ENCODE measurements at regions not wholly inside any gene's neighbourhood (a gene's known extent, or its start where the extent isn't known, plus 50 kb on each side); places are given as distances from the start of the nearest gene placed in this dataset.

- no peak for TF ChIP-seq CTCF (IDR thresholded peaks at IDR 0.05; ENCODE audit: unreplicated experiment)
- no peak for DNase-seq (ENCODE audit: low spot score in 2 of 2, unreplicated experiment in 2 of 2)
- H3K27ac Mint-ChIP-seq, result no peak overlapping the region
- no peaks in the 10 kb centered on the region for H3K36me3 Mint-ChIP-seq
- H3K4me3 Mint-ChIP-seq, result no peak overlapping the region
- peaks cover 13% of the 10 kb centered on the region for H3K9me3 Mint-ChIP-seq
- H3K27me3 Mint-ChIP-seq (ENCODE audit: low read depth), result peaks cover 8% of the 10 kb centered on the region
- H3K4me1 Mint-ChIP-seq, result no peaks in the 10 kb centered on the region
Observed at GRCh38 chr5:3793162-3793561, 197.5 kb downstream of the IRX1 start.

DNA sequence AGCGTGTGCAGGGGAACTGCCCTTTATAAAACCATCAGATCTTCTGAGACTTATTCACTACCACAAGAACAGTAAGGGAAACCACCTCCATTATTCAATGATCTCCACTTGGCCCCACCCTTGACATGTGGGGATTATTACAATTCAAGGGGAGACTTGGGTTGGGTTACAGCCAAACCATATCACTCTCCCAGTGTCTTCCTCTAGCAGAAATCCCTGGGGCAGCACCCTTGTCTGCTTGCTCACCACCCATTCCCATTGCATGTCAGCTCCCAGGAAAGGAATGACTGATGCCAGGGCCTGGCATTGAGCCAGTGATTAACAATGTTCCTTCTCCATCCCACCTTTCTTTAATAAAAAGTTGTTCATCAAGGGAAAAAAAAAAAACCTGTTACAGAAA is 199.0 kb downstream of the IRX1 start:
- no peak for DNase-seq (ENCODE audit: low spot score in 2 of 2, unreplicated experiment in 2 of 2)
- no peak for TF ChIP-seq CTCF (IDR thresholded peaks at IDR 0.05; ENCODE audit: unreplicated experiment)
- Mint-ChIP-seq H3K9me3 (peaks cover 19% of the 10 kb centered on the region), H3K27ac (no peak overlapping the region), H3K4me3 (no peak overlapping the region), H3K36me3 (no peaks in the 10 kb centered on the region), H3K27me3 (ENCODE audit: low read depth) (peaks cover 8% of the 10 kb centered on the region), H3K4me1 (no peaks in the 10 kb centered on the region)

- H3K9me3 Mint-ChIP-seq, result peaks cover 32% of the 10 kb centered on the region
- no peak overlapping the region for H3K27ac Mint-ChIP-seq
- no peak for DNase-seq (ENCODE audit: low spot score in 2 of 2, unreplicated experiment in 2 of 2)
- H3K4me1 Mint-ChIP-seq, result no peaks in the 10 kb centered on the region
- H3K4me3 Mint-ChIP-seq, result no peak overlapping the region
- no peaks in the 10 kb centered on the region for H3K27me3 Mint-ChIP-seq (ENCODE audit: low read depth)
- no peak for TF ChIP-seq CTCF (IDR thresholded peaks at IDR 0.05; ENCODE audit: unreplicated experiment)
- H3K36me3 Mint-ChIP-seq, result no peaks in the 10 kb centered on the region
Observed at GRCh38 chr5:3796736-3797135, 201.1 kb downstream of the IRX1 start.

- Mint-ChIP-seq H3K4me1 (peaks cover 8% of the 10 kb centered on the region), H3K4me3 (no peak overlapping the region), H3K36me3 (no peaks in the 10 kb centered on the region), H3K9me3 (peaks cover 19% of the 10 kb centered on the region), H3K27ac (no peak overlapping the region), H3K27me3 (ENCODE audit: low read depth) (no peaks in the 10 kb centered on the region)
- no peak for DNase-seq (ENCODE audit: low spot score in 2 of 2, unreplicated experiment in 2 of 2)
- no peak for TF ChIP-seq CTCF (IDR thresholded peaks at IDR 0.05; ENCODE audit: unreplicated experiment)
Observed at GRCh38 chr5:3801967-3802366, 206.3 kb downstream of the IRX1 start.

DNA sequence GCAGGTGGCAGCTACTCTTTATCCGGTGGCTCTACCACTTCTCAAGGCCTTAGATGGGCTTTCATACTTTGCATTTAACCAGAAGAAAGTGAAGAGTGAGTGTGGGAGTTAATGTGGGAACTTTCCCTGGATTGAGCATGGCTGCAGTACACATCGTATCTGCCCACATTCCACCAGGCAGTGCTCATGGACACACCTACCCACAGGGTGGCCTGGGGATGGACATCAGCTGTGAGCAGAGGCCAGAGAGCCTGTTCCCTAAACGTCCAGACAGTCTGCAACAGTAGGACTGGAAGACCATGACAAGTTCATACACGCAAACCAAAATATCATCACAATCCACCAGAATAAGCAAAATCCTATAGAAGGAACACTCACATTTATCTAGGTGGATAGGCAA is 213.8 kb downstream of the IRX1 start:
- Mint-ChIP-seq H3K4me1 (no peaks in the 10 kb centered on the region), H3K9me3 (peaks cover 22% of the 10 kb centered on the region), H3K27ac (no peak overlapping the region), H3K4me3 (no peak overlapping the region), H3K36me3 (no peaks in the 10 kb centered on the region), H3K27me3 (ENCODE audit: low read depth) (no peaks in the 10 kb centered on the region)
- no peak for DNase-seq (ENCODE audit: low spot score in 2 of 2, unreplicated experiment in 2 of 2)
- TF ChIP-seq CTCF (IDR thresholded peaks at IDR 0.05; ENCODE audit: unreplicated experiment), result no peak

GRCh38 chr5:3811116-3811515 is 215.5 kb downstream of the IRX1 start:
- Mint-ChIP-seq H3K9me3 (peaks cover 22% of the 10 kb centered on the region), H3K27ac (no peak overlapping the region), H3K36me3 (no peaks in the 10 kb centered on the region), H3K27me3 (ENCODE audit: low read depth) (no peaks in the 10 kb centered on the region), H3K4me1 (no peaks in the 10 kb centered on the region), H3K4me3 (no peak overlapping the region)
- no peak for DNase-seq (ENCODE audit: low spot score in 2 of 2, unreplicated experiment in 2 of 2)
- TF ChIP-seq CTCF (IDR thresholded peaks at IDR 0.05; ENCODE audit: unreplicated experiment), result no peak
